GM18498 (cell line): ENCODE measurements at regions not wholly inside any gene's neighbourhood (a gene's known extent, or its start where the extent isn't known, plus 50 kb on each side); places are given as distances from the start of the nearest gene placed in this dataset.
"Not testable (repeated sequence)": the region's sequence is repeated elsewhere in the genome, so short reads cannot be mapped to it uniquely, and the experiment has no call there.

Experiments used
- ATAC-seq: cut with Tn5 transposase; IDR thresholded peaks from one replicate; pipeline ENCODE4 v1.9.1; 2021; ENCODE audit warnings: mild to moderate bottlenecking, moderate library complexity; ENCODE audit not compliant: unreplicated experiment

DNA sequence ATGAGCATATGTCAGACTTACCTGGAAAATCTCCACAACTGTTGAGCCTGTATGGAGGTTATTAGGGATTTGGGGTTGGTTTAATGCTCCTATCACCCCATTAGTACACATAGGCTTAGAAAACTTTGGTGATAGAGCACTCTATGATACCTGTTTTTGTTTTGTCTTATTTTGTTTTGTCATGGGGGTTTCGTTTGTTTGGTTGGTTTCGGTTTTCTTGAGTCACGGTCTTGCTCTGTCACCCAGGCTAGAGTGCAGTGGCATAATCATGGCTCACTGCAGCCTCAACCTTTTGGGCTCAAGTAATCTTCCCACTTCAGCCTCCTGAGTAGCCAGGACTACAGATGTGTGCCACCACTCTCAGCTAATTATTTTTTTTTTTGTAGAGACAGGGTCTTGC lies 70.0 kb downstream of the MZT1 start:
- no peak for ATAC-seq

DNA sequence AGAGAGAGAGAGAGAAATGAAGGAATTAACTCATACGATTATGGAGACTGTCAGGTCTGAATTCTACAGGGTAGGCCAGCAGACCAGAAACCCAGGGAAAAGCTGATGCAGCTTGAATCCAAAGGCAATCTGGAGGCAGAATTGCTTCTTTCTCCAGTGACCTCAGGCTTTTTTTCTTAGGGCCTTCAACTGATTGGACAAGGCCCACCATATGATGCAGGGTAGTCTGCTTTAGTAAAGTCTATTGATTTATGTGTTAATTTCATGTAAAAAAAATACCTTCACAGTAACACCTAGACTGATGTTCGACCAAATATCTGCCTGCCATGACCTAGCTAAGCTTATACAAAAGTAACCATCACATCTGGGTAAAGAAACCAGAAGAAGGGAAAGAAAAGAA lies 71.1 kb downstream of the MZT1 start:
- no peak for ATAC-seq

GRCh38 chr13:72653506-72653905 lies 73.9 kb downstream of the MZT1 start:
- no peak for ATAC-seq

DNA sequence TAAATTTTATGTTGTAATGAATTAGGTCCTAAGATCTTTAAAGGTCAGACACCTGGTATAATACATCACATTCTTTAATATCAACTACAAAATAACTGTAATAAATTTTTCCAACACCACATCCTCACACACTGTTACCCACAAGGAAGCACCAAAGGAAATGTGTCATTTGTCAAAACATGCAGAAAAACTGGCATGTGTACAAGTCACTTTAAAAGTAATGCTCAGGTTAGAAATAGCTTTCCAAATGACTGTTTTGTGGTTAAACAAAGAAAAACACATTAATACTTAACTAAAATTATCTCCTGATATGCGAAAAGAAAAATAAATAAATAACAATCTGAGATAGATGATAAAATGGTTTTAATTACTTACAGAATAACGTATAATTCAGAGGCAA lies 74.7 kb downstream of the MZT1 start:
- ATAC-seq: no peak

DNA sequence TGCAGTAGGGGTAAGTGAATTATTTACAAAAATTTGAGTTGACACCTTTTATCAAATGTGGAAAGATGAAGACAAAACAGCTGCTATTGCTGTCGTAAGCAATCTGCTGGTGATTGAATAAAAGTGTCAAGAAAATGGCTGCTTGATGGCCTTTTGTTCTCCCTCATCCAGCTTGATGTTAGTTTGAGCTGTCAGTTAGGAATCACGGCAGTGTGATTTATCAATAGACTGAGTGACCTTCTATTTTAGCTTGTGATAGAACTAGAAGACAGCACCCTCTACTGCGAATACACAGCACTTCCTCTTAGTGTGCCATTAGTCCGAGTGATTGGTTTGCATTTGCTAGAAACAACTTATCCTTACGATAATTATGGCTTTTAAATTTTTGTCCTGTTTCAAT lies 76.3 kb downstream of the MZT1 start:
- no peak for ATAC-seq

- ATAC-seq: no peak
Observed at GRCh38 chr13:72650051-72650700, 77.3 kb downstream of the MZT1 start.

DNA sequence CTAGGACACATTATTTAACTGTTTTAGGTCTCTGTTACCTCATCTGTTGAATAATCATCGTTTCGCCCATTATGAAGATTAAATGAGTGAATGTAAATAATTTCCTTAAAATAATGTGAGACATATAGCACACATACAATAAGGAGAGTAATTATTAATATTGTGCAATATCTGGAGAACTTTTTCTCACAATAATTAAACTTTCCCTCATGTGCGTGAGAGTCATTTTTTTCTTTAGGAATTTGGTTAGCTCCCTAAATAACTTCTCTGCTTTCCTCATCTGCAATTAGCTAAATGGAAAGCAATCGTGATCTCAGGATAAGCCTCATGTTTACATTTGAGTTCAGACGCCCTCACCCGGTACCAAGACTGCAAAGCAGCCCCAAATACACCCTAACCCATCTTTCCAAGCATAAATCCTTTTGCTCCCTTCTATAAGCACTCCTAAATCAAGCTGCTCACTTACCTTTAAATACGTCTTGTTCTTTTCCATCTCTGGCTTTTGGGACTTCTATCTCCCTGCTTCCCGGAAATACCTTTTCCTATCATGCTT lies 78.8 kb downstream of the MZT1 start:
- no peak for ATAC-seq

DNA sequence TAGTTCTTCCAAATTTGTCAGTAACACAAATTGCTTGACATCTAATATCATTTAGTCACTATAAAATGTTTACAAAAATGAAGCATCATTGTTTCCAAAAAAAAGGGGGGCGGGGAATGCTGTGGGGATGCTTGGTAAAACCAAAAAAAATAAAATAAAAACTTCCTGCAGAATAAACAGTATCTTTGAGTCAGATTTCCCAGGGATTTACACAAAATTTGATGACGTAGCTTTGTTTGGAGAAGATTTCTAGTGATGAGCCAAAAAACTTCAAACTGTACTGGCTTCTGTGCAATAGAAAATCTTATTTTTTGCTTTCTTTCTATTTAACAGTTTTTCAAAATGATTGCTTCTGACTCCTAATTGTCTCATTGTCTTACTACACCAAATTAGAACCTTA lies 80.0 kb downstream of the MZT1 start:
- no peak for ATAC-seq

GRCh38 chr13:72645521-72645920 lies 81.9 kb downstream of the MZT1 start:
- no peak for ATAC-seq

DNA sequence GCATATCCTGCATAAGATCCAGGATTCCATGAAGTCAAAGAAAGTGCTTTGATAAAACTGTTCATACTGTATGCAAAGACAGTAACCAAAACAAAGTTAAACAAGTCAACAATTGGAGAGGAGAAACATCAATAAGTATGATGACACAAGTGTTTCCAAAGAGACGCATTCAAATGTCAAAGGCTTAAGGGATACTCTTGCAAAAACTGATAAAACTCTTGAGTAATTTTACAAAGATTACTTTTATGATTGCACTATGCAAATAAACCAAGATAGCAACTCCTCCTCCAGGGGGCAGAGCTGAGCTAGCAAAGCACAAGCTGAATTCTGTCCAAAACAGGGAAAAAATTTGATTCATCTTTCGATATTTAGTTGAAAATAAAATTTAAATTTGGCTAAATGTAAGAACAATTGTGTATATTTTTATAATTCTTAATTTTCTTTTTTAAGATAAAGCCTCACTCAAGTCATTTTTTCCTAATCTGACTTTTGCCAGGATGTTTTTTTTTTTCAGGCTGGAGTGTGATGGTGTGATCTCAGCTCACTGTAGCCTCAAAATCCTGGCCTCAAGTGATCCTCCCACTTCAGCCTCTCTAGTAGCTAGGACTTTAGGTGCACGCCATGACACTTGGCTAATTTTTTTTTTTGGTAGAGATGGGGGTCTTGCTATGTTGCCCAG lies 84.0 kb downstream of the MZT1 start:
- ATAC-seq: peak; percentile 78

GRCh38 chr13:72639377-72639776 lies 88.1 kb downstream of the MZT1 start:
- ATAC-seq: no peak

GRCh38 chr13:72638059-72638815 lies 89.2 kb downstream of the MZT1 start:
- no peak for ATAC-seq

DNA sequence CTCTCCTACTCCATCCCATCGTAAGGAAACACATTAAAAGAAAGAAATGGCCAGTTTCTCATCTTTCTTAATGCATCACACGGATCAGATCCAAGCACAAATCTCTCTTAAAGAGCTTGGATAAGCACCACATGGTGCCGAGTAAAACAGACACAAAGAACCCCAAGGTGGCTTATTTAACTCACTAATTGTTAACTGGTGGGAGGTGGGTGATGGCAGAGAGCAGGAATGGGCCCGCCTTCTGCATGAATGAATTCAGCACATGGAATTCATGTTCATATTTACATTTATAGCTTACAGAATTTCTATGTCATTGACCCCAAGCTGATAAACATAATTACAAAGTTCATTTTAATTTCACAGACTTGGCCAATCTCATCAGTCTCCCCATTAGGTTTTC lies 89.9 kb downstream of the MZT1 start:
- no peak for ATAC-seq

- ATAC-seq: no peak
Observed at GRCh38 chr13:72634859-72635258, 92.6 kb downstream of the MZT1 start.

DNA sequence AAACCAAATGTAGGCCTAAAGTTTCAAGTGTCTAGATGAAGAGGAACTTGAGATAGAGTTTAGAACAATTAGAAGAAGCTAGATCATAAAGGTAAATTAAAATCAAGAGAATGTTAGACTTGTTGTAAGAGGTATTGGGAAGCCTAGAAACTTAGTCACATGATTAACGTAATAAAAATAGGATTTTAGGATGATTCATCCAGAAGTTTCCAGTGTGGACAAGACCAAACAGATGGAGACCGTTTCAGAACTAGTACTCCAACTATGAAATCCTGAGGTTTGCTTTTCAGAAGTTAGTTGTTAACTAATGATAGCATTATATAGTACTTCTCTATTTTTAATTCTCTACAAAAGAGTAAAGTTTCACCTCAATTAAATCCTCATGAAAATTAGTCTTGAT lies 104.9 kb downstream of the MZT1 start:
- ATAC-seq: no peak

DNA sequence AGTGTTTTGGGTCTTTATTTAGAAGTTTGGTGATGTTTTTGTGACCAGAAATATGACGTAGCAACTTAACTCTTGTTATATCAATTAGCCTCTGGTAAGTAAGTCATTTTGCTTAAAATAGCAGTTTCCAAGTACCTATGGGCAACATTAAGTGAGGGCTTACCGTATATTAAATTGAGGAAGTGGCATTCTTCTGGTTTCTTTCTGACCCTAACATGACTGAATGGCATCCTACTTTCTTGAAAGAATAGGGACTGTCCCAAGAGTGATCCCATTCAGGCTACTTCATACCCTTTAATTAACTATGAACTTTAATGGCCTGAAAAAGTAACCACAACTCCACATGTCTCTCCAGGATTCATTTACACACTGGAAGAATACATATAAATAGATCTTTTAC lies 106.6 kb downstream of the MZT1 start:
- no peak for ATAC-seq

DNA sequence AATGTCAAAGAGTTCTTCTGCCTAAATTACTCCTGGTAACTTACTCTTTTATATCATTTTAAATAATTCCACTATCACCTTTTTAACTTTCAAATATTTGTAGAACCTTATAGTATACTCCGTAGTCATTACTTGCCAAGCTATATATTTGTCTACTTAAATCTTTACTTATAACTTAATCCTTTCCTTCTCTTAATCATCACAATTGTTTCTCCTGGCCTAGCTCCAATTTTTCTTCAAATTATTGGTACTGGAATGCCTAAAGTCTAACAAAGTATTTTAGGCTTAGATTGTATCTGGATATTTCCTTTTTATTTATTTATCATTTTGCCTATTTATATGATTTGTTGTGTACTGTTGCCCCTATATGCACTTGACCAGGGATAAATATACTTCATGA lies 109.5 kb downstream of the MZT1 start:
- no peak for ATAC-seq

DNA sequence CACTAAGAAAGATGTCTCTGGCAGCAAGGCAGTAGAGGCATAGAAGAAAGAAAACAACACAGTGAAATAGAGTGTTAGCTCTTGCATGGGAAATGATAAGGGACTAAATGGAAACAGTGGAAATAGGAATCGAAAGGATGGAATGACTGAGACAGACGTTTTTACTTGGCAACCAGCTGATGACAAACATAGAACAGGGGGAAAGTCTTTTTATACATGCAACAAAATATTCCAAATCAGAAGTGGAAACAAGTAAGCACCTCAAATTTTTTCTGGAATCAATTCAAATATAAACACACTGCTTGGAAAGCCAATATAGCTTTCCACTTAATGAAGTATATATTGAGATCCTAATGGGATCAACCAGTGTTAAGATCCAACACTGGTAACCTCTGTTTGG lies 110.2 kb downstream of the MZT1 start:
- no peak for ATAC-seq

DNA sequence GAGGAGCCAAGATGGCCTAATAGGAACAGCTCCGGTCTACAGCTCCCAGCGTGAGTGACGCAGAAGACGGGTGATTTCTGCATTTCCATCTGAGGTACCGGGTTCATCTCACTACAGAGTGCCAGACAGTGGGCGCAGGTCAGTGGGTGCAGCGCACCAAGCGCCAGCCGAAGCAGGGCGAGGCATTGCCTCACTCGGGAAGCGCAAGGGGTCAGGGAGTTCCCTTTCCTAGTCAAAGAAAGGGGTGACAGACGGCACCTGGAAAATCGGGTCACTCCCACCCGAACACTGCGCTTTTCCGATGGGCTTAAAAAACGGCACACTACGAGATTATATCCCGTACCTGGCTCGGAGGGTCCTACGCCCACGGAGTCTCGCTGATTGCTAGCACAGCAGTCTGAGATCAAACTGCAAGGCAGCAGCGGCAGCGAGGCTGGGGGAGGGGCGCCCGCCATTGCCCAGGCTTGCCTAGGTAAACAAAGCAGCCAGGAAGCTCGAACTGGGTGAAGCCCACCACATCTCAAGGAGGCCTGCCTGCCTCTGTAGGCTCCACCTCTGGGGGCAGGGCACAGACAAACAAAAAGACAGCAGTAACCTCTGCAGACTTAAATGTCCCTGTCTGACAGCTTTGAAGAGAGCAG lies 117.1 kb downstream of the MZT1 start:
- ATAC-seq: not testable (repeated sequence)

- ATAC-seq: no peak
Observed at GRCh38 chr13:72599178-72599743, 128.2 kb downstream of the MZT1 start.

DNA sequence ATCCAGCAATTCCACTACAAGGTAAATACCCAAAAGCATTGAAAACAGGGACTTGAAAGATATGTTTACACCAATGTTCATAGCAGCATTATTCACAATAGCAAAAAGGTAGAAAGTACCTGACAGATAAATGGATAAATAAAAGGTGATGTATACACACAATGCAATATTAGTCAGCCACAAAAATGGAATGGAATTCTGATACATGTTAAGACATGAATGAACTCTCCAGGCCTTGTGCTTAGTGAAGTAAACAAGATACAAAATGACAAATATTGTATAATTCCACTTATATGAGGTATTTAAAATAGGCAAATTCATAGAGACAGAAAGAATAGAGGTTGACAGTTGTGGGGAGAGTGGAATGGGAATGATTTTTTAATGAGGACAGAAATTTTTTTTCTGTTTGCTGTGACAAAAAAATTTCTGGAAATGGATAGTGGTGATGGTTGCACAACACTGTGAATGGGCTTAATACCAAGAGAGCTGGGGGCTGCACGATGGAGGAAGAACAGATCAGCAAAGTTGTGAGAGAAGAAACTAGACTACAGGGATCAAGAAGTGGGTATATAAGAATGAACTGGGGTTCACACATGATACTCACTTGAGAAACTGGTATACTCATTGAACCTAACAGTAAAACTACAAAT lies 137.2 kb downstream of the MZT1 start:
- ATAC-seq: no peak
